D721Med (cell line): ENCODE measurements at regions not wholly inside any gene's neighbourhood (a gene's known extent, or its start where the extent isn't known, plus 50 kb on each side); places are given as distances from the start of the nearest gene placed in this dataset.
A peak's percentile ranks its signal among the peaks of the same experiment; 100 is the strongest.

Experiments
- DNase-seq: peaks from one replicate; pipeline ENCODE4 v3.0.0; 2011; ENCODE audit warnings: low spot score; ENCODE audit not compliant: insufficient read length
- FAIRE-seq: peaks from 2 replicates; lab custom pipeline; 2011; peaks lifted over from hg19 to GRCh38; lab: Jason Lieb, UNC
- TF ChIP-seq, protein P1 (sequence below): IDR thresholded peaks from 2 replicates; pipeline ENCODE4 v1.5.1; 2012; ENCODE audit warnings: mild to moderate bottlenecking, control low read depth; ENCODE audit not compliant: insufficient read depth; ENCODE audit errors: missing control alignments

GRCh38 chr18:78199002-78199401, 780.6 kb upstream of the SALL3 start:
- FAIRE-seq (no peak), DNase-seq (no peak)
- TF ChIP-seq, protein P1, sequence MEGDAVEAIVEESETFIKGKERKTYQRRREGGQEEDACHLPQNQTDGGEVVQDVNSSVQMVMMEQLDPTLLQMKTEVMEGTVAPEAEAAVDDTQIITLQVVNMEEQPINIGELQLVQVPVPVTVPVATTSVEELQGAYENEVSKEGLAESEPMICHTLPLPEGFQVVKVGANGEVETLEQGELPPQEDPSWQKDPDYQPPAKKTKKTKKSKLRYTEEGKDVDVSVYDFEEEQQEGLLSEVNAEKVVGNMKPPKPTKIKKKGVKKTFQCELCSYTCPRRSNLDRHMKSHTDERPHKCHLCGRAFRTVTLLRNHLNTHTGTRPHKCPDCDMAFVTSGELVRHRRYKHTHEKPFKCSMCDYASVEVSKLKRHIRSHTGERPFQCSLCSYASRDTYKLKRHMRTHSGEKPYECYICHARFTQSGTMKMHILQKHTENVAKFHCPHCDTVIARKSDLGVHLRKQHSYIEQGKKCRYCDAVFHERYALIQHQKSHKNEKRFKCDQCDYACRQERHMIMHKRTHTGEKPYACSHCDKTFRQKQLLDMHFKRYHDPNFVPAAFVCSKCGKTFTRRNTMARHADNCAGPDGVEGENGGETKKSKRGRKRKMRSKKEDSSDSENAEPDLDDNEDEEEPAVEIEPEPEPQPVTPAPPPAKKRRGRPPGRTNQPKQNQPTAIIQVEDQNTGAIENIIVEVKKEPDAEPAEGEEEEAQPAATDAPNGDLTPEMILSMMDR: no peak

DNA sequence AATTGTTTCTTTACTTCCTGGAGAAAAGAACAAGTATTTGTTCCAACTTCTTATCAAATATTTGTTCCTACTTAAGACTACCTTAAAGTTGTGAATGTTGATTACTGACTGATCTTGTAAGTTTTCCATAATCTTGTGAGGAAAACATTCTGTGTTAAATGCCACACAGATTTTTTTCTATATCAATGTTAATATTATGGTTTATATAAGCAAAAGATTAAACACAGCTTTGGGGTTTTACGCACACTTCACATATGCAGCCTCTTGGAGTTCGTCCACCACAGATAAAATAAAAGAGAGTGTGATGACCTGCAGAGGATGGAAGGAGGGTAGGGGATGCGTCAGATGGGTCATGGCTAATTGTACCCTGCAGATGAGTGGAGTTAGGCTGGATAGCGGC, 780.0 kb upstream of the SALL3 start:
- no peak for DNase-seq
- TF ChIP-seq, protein P1: no peak
- FAIRE-seq: peak; percentile 6

GRCh38 chr18:78207942-78208341, 771.7 kb upstream of the SALL3 start:
- no peak for FAIRE-seq

DNA sequence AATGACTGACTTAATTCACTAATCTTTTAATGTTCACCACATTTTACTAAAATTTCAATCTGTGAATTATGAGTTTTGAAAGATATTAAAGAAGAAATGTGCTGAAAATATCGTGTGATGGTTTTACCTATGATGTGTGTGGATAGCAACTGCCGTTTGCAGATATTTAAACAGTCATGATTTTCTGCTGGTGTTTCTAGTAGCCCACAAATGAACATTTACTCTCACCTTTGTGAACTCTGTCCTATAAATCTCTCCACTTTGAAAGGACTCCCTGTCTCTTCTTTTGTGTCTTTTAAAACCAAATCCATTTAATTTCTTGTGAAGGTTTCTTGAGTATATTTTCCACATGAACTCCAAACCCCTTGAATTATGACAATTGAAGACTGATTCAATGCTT, 771.2 kb upstream of the SALL3 start:
- TF ChIP-seq, protein P1: no peak
- no peak for FAIRE-seq

More at GRCh38 chr18:78207942-78208341, 771.7 kb upstream of the SALL3 start:
- TF ChIP-seq, protein P1: no peak
- no peak for DNase-seq

DNA sequence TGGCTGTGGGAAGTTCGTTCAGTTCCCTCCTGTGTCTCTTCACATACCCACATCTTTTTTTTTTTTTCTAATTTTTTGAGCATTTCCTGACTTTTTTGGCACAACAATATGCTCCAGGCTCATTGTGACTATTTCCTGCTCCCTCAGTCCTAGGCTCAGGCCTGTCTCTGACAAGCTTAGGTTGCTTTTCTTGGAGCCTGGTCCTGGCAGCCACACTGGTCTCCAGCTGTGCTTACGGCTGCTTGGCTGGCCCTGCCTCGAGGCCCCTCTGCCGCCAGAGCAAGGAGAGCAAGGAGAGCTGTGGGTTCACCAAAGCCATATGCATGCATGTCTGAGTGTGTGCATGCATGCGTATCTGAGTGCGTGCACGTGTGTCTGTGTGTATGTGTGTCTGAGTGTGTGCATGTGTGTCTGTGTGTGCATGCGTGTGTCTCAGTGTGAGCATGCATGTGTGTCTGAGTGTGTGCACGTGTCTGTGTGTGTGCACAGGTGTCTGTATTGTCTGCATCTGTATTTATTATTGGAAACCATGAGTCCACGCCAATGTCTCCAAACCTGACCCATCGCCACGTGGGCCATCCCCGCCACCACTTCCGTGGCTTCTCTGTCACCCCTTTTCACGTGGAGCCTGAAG, 766.1 kb upstream of the SALL3 start:
- FAIRE-seq (no peak), DNase-seq (no peak)
- TF ChIP-seq, protein P1: no peak

More for the DNA sequence above, 771.2 kb upstream of the SALL3 start:
- DNase-seq: no peak

- TF ChIP-seq, protein P1: no peak
- DNase-seq (no peak), FAIRE-seq (no peak)
Measured at GRCh38 chr18:78221496-78221895, 758.1 kb upstream of the SALL3 start.

DNA sequence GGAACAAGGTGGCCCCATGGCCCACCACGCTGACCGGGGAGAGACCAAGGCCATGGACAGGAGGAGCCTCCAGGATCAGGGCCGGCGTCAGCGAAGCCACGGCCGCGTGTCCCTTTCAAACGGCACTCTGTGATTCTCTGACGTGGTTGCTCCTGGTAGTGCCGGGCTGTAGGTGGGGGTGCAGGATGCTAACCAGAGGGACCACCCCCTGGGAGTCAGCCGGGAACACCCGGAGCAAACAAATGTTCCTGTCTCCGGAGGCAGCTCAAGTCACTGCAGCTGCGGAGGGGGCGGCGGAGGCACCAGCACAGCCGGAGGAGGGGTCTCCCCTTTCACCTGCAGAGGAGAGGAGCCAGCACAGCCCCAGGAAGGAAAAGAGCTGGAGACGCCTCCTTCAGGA, 750.6 kb upstream of the SALL3 start:
- TF ChIP-seq, protein P1: no peak
- DNase-seq (no peak), FAIRE-seq (no peak)
